GM18511 (cell line): ENCODE measurements at regions not wholly inside any gene's neighbourhood (a gene's known extent, or its start where the extent isn't known, plus 50 kb on each side); places are given as distances from the start of the nearest gene placed in this dataset.

Experiments used
- ATAC-seq: cut with Tn5 transposase; IDR thresholded peaks from one replicate; pipeline ENCODE4 v1.9.1; 2021; ENCODE audit warnings: mild to moderate bottlenecking, moderate library complexity; ENCODE audit not compliant: unreplicated experiment

- ATAC-seq: no peak
These were observed 157.1 kb upstream of the SMLR1 start for GRCh38 chr6:130670142-130670541.

DNA sequence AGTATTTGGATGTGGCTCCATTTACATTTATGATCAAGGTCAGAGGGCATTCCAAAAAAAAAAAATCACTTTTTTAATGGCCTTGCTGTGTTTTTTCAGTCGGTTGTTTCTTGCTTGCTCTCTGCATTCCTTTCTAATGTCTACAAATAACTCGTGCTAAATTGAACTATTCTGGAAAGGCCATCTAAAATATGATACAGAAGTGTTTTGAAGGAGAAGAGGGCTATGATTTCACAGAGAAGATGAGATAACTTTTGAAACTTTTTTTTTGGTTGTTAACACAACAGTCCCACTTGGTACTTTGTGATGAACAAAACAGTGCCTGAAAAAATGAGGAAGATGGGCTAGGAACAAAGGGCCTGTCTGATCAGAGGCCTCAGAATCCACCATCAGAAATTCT is 156.1 kb upstream of the SMLR1 start:
- no peak for ATAC-seq

DNA sequence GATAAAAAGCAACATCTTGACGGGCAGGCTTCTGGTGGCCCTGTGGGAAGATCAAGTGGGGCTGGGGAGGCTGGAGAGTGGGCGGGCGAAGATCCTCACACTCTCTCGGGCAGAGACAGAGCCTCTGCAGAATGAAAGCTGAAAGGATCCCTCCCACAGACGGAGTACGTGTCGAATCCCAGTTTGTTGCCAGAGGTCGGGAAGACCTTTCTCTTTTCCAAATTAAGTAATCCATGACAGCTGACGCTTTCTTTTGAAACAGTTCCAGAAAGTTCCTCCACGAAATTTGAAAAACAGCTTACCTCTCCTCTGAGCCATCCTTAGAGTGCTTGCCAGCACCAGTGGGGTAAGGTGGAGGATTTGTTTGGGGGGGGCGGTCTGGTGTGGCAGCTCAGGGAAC is 155.6 kb upstream of the SMLR1 start:
- ATAC-seq: no peak

GRCh38 chr6:130672153-130672552 is 155.1 kb upstream of the SMLR1 start:
- no peak for ATAC-seq

GRCh38 chr6:130674604-130675003 is 152.6 kb upstream of the SMLR1 start:
- ATAC-seq: no peak

DNA sequence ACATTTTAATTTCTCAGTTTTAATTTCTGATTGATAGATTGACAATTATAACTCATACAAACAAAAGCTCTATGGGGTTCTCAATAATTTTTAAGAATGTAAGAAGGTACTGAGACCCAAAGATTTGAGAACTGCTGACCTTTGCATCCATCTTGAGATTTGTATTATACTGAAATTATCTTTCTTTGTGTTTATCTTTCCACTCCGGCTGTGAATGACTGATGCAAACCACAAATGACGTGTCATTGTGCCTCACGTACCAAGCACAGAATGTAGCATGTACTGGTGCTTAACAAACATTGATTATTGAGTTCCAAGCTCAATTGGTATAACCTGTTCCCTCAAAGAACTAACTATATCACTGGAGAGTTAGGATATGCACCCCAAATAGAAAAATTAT is 152.1 kb upstream of the SMLR1 start:
- ATAC-seq: no peak

DNA sequence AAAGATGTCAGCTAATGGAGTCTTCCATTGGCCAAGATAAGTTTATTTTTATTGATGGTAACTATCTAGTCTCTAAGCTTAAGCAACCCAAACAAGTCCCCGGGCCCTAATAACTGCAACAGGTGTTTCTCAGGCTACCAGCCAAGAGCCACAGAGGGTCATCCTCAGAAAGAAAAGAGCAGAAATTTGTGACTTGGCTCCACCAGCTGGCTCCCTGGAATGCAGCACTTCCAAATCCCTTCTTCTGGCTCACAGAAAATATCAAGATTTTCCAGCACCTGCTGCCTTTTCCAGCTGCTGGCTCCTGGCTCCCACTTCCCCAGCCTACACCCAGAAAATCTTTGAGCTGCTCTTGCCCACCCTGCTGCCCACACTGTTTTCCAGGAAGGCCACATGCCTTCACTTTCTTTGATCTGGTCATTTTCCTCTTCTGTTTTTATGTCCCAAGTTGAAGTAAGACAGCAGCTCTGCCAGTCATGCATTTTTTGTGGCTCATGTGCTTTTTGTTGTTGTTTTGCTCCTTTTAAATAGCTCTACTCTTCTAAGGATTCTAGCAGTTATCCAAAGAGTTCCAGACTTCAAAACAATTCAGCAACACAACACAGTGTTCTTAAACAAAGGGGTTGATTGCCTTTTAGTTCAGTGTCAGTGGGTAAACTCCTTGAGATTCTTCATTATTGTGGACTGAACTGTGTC is 151.0 kb upstream of the SMLR1 start:
- ATAC-seq: no peak

DNA sequence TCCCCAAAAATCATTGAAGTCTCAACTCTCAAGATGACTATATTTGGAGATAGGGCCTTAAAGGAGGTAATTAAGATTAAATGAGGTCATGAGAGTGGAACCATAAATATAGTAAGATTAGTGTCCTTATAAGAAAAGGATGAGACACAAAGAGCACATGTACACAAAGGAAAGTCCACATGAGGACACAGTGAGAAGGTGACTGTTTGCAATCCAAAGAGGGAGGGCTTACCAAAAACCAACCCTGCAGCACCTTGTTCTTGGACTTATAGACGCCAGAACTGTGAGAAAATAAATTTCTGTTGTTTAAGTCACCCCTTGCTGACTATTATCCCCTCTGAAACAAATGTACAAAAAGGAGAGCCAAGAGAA is 150.4 kb upstream of the SMLR1 start:
- no peak for ATAC-seq

- no peak for ATAC-seq
These were observed 149.9 kb upstream of the SMLR1 start for GRCh38 chr6:130677312-130677711.

GRCh38 chr6:130677766-130678165 is 149.4 kb upstream of the SMLR1 start:
- no peak for ATAC-seq

GRCh38 chr6:130679684-130680083 is 147.5 kb upstream of the SMLR1 start:
- ATAC-seq: no peak

DNA sequence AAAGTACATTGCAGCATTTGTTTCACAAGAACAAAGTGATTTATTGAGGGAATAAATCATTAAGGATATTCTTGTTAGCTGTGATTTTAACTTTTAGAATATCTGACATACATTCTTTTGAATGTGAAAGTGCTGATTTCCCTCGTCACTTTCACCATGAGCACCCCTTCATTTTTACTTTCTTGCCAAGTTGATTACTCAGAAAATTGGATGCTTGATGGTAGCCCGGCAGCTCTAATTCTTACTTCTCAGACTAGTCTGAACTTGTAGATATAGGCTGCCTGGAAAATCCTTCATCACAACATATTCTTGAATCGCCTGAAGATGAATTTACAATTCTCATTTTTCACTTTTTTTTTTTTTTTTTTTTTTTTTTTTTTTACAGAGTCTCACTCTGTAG is 147.1 kb upstream of the SMLR1 start:
- no peak for ATAC-seq

DNA sequence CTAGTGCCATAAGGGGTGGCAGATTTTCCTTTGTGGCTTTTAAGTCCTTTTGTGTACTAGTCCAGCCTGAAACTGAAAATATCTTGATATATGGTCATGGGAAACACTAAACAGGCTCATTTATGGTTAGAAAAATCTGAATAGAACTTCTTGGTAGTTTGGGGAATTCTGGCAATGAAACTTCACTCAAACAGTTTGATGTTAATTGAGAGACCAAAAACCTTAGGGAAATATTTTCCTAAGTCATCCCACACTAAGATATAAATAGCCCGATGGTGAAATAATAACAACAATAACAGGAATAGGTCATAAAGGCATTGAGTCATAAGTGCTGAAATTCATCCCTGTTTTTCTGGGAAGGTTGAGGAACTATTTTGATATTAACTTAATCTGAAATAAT is 146.2 kb upstream of the SMLR1 start:
- ATAC-seq: no peak

DNA sequence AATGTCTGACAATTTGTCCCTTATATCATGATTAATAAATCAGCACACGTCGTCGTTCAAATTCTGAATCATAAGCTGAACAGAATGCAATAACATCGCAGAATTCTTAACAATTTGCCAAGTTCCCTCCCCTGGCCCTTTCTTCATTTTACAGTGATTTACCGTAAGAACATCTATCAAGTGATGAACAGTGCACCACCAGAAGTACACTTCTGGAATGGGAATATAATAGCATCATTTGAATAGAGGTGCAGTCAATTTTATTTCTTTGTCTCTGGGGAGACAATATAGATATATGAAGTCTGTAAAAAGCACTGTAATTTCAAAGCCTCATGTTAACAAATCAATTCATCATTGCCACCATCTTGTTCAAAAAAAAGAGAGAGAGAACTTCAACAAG is 145.1 kb upstream of the SMLR1 start:
- no peak for ATAC-seq

DNA sequence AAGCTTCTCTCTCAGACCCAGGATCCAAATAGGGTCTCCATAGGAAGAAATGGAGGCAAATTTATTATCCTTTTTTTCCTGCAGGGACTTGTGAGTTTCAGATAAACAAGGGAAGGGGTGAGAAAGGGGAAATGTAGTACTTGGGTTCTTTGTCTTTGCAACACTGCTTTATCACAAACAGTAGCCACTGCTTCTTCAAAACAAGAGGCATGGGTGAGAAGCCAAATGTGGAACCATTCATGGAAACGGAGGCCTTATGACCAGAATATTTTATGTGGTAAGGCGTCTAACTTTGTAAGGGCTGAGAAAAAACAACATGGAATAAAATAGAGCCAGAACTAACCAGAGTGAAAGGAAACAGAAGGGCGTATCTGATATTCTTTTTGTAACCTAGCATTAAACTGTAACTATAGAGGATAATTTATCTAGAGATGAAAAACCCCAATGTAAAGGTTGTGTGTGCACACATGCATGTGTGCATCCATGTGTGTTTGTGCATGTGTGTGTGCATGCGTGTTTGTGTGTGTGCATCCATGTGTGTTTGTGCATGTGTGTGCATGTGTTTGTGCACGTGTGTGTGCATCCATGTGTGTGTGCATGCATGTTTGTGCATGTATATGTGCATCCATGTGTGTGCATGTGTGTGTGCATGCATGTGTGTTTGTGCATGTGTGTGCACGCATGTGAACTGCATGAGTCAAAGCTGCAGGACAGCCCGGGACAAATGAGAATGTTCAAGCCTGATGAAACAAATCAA is 143.3 kb upstream of the SMLR1 start:
- no peak for ATAC-seq

DNA sequence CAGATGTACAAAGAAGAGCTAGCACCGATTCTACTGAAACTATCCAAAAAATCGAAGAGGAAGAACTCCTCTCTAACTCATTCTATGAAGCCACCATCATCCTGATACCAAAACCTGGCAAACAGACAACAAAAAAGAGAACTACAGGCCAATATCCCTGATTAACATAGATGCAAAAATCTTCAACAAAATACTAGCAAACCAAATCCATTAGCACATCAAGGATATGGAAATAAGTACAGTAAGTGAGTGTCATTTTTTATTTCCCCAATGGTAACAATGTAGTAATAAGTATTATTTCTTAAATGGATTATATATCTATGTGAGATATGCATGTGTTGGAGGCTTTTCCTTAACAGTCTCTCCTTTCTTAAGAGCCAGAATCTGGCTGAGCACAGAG is 134.5 kb upstream of the SMLR1 start:
- no peak for ATAC-seq

- no peak for ATAC-seq
These were observed 133.3 kb upstream of the SMLR1 start for GRCh38 chr6:130693944-130694343.

DNA sequence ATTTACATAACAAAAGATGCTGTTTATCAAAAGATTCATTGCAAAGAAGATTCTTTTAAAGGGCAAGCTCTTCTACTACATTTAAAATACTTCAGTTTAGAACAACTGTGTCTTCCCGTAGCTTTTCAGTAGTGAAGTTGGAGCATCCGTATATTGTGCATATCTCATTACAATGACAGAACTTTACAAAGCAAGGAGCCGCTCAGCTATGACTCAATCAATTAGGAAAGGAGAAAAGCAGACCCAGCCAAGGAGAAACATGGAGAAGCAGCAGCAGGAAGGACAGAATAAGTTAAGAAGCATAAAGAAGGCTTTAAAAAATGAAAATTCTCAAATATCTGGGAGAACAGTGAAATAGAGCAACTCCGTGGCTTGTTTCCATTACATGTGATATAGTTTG is 132.6 kb upstream of the SMLR1 start:
- ATAC-seq: no peak

DNA sequence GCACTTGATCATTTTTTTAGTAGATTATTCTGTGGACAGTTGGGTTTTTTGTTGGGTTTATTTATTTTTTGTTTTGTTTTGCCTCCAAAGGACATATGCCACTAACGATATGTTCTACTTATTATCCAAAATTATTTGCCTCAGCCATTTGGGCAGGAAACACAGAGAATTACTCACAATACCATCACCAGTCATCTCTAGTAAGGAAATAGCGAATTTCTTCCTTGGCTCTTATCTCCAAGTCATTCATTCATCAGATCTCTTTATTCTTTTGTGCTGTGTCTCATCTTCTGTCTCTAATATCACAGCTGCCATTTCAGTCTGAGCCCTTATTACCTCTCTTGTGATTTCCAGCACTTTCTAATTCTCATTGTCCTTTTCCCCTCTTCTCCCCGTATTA is 130.4 kb upstream of the SMLR1 start:
- no peak for ATAC-seq

DNA sequence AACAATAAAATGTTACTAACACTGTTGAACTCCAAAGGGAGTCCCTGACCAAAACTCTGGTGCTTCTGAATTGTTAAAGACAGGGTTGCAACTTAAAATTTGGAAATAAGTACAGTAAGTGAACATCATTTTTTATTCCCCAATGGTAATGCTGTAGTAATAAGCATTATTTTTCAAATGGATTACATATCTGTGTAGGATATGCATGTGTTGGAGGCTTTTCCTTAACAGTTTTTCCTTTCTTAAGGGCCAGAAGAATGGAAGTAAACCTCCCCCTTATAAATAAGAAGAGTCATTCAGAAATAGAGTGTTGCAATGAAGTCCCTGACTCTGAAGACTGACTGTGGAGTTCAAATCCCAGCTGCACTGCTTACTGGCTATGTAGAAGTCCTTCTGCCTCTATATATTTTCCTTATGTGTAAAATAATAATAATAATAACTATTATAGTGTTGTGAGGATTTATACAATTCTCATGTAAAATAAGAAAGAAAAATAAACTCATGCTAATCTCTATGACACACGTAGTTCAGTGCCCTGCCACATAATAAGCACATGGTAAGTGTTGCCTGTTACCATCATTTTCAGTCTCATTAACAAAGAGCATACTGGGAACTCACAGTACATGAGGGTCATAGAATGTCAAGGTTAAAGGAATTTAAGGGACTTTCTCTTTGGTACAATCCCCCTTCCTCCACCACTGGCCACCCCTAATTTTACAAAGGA is 129.8 kb upstream of the SMLR1 start:
- ATAC-seq: peak; percentile 57

- peak; percentile 97 for ATAC-seq
These were observed 129.1 kb upstream of the SMLR1 start for GRCh38 chr6:130697995-130698535.

DNA sequence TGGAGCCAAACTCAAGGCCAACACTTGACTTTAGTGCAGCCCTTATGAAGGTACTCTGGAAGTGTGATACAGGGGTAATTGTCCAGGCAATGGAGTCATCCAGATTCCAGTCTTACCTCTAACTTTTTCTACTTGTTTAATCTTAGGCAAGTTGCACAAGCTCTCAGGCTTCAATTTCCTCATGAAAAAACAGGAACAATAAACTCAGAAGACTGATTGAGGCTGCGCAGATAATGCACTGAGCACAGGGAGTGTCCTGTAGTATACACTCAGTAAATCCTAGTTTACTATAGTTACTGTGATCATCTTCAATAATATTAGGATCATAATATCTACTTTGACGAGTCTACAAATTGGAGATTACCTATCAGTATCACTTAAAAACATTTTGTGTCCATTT is 127.5 kb upstream of the SMLR1 start:
- no peak for ATAC-seq
